ENCODE measurements at regions not wholly inside any gene's neighbourhood (a gene's known extent, or its start where the extent isn't known, plus 50 kb on each side); places are given as distances from the start of the nearest gene placed in this dataset.

DNA sequence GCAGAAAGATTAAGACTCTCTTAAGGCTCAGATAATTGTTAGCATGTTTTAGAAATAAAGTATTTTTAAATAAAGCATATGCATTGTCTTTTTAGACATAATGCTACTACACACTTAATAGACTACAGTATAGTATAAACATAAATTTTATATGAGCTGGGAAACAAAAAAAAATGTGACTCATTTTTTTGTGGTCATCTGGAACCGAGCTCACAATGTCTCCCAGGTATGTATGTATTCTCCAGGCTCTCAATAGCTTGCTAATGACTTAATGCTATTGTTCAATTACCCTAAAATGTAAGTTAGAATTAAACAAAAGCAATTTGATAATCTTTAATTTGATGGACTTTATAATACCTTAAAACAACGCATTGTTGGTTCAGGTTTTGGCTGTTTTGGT is 167.2 kb downstream of the NUP35 start:
- DNase-seq, result no peak
- TF ChIP-seq POLR2AphosphoS5 (IDR thresholded peaks at IDR 0.05), result no peak
- no peak for TF ChIP-seq EP300 (IDR thresholded peaks at IDR 0.05)
- TF ChIP-seq, protein P1, sequence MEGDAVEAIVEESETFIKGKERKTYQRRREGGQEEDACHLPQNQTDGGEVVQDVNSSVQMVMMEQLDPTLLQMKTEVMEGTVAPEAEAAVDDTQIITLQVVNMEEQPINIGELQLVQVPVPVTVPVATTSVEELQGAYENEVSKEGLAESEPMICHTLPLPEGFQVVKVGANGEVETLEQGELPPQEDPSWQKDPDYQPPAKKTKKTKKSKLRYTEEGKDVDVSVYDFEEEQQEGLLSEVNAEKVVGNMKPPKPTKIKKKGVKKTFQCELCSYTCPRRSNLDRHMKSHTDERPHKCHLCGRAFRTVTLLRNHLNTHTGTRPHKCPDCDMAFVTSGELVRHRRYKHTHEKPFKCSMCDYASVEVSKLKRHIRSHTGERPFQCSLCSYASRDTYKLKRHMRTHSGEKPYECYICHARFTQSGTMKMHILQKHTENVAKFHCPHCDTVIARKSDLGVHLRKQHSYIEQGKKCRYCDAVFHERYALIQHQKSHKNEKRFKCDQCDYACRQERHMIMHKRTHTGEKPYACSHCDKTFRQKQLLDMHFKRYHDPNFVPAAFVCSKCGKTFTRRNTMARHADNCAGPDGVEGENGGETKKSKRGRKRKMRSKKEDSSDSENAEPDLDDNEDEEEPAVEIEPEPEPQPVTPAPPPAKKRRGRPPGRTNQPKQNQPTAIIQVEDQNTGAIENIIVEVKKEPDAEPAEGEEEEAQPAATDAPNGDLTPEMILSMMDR (IDR thresholded peaks at IDR 0.05), result no peak
- no peak for TF ChIP-seq POLR2A (IDR thresholded peaks at IDR 0.05)

DNA sequence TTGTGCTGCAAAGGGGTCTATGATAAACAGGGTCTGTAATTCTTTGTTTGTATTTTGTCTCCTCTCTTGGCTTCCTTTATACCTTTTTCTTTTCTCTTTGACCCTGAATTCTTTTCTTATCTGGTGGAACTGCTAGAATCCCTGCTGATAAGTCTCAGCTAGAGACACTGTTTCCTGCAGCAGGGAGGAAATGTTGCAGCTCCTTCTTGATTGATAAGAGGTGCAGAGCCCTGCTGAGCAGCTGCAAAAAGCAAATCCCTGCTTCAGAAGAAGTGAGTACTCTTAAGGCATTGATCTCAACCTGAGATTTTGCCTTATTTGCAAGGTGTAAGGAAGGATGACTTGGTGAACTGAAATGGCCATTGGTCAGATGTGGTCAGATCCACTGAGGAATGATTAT is 167.8 kb downstream of the NUP35 start:
- Histone ChIP-seq H3K9me3 (peaks cover 0 to 10% (median 5%) of the 10 kb centered on the region in 4 donors), H3K4me1 (no peaks in the 10 kb centered on the region), H3K4me3 (no peak overlapping the region)

More for the DNA sequence above, 167.2 kb downstream of the NUP35 start:
- 28 to 76% (median 62%) methylated on average over 2 of the region's 2 CpGs for WGBS, 5 donors
- Histone ChIP-seq H3K9me3 (peaks cover 0 to 10% (median 5%) of the 10 kb centered on the region in 4 donors), H3K27ac (no peak overlapping the region), H3K27me3 (no peaks in the 10 kb centered on the region), H3K36me3 (no peaks in the 10 kb centered on the region), H3K4me1 (no peaks in the 10 kb centered on the region), H3K4me3 (no peak overlapping the region)
- intact Hi-C loops (cut with DNase I; ENCODE audit: low total_unique reads), result no loop called here

DNA sequence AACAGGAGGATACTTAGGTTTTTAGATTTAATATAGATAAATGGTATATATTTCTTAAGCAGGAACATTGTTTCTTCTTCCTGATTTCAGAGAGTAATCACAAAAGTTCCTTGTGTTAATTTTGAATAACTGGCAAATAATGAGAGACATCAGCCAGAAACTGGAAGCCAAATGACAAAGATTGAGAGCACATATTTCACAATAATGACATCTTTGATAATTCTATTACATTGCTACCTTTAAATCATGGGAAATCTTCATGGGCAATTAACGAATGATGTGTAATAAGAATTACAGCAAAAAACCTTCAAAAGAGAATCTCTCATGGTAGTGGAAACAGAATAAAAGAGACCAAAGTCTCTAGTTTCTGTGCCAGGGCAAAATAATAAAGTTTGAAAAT is 215.1 kb downstream of the NUP35 start:
- Histone ChIP-seq H3K36me3 (no peaks in the 10 kb centered on the region), H3K4me1 (no peaks in the 10 kb centered on the region), H3K27ac (no peak overlapping the region), H3K27me3 (no peaks in the 10 kb centered on the region), H3K4me3 (no peak overlapping the region), H3K9me3 (peaks cover 0 to 17% (median 8%) of the 10 kb centered on the region in 4 donors)
- WGBS, 5 donors, result 69 to 88% (median 83%) methylated on average over 1 of the region's 1 CpG
- intact Hi-C loops (cut with DNase I; ENCODE audit: low total_unique reads), result no loop called here
- TF ChIP-seq POLR2AphosphoS5 (IDR thresholded peaks at IDR 0.05) (no peak), EP300 (IDR thresholded peaks at IDR 0.05) (no peak), POLR2A (IDR thresholded peaks at IDR 0.05) (no peak)
- TF ChIP-seq, protein P1 (IDR thresholded peaks at IDR 0.05), result no peak
- DNase-seq, result no peak

More for the DNA sequence above, 167.8 kb downstream of the NUP35 start:
- intact Hi-C loops (cut with DNase I; ENCODE audit: low total_unique reads), result no loop called here
- Histone ChIP-seq H3K27ac (no peak overlapping the region), H3K27me3 (no peaks in the 10 kb centered on the region), H3K36me3 (no peaks in the 10 kb centered on the region)
- no peak for DNase-seq
- TF ChIP-seq POLR2A (IDR thresholded peaks at IDR 0.05), result no peak

DNA sequence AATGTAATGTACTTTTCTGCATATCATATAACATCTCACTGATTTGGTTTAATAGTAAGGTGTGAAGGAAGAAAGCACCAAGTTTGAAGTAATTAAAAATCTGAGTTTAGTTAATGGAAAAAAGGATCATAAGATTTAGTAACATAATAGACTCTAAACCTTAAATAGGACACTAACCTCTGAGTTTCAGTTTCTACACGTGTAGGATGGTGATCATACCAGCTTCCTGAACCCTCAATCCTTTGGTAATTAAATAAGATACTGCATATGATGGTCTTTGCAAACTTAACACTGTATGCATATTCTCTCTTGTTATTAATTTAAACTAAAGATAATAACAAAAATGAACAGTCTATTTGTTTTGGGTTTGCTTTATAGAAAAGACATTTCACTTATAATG is 216.8 kb downstream of the NUP35 start:
- no peak for DNase-seq
- H3K9me3 ChIP-seq, result peaks cover 0 to 17% (median 8%) of the 10 kb centered on the region in 4 donors
- TF ChIP-seq POLR2AphosphoS5 (IDR thresholded peaks at IDR 0.05) (no peak), EP300 (IDR thresholded peaks at IDR 0.05) (no peak), POLR2A (IDR thresholded peaks at IDR 0.05) (no peak)
- TF ChIP-seq, protein P1 (IDR thresholded peaks at IDR 0.05), result no peak
- H3K4me1 ChIP-seq, result no peaks in the 10 kb centered on the region
- 54 to 64% (median 58%) methylated on average over 1 of the region's 1 CpG for WGBS, 5 donors
- intact Hi-C loops (cut with DNase I; ENCODE audit: low total_unique reads), result no loop called here
- H3K27ac ChIP-seq, result no peak overlapping the region
- no peak overlapping the region for H3K4me3 ChIP-seq
- no peaks in the 10 kb centered on the region for H3K36me3 ChIP-seq
- no peaks in the 10 kb centered on the region for H3K27me3 ChIP-seq

DNA sequence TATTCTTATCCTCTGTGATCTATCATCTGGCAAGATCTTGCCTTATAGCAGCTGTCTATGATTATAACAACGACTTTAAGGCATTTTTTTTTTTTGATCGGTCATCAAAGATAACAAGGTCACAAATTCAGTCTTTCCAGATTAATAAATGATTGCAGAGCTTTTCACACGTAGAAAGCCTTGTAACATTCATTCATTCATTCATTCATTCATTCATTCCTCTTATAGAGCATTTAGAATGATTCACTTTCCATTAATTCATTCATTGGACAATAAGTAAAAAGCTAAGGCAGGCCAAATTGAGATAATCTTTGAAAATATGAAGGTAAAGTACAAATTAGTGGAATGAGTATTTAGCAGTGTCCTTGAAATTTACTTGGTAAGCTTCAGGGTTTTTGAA is 223.7 kb downstream of the NUP35 start:
- no peaks in the 10 kb centered on the region for H3K4me1 ChIP-seq
- H3K27me3 ChIP-seq, result no peaks in the 10 kb centered on the region
- H3K4me3 ChIP-seq, result no peak overlapping the region
- intact Hi-C loops (cut with DNase I; ENCODE audit: low total_unique reads), result no loop called here
- no peak overlapping the region for H3K27ac ChIP-seq
- no peaks in the 10 kb centered on the region for H3K9me3 ChIP-seq
- 59 to 70% (median 61%) methylated on average over 3 of the region's 3 CpGs for WGBS, 5 donors
- DNase-seq, result no peak
- TF ChIP-seq POLR2A (IDR thresholded peaks at IDR 0.05), result no peak
- no peak for TF ChIP-seq POLR2AphosphoS5 (IDR thresholded peaks at IDR 0.05)
- TF ChIP-seq, protein P1 (IDR thresholded peaks at IDR 0.05), result no peak
- TF ChIP-seq EP300 (IDR thresholded peaks at IDR 0.05), result no peak
- no peaks in the 10 kb centered on the region for H3K36me3 ChIP-seq
